HG03442 (cell line): ENCODE measurements at regions not wholly inside any gene's neighbourhood (a gene's known extent, or its start where the extent isn't known, plus 50 kb on each side); places are given as distances from the start of the nearest gene placed in this dataset.

ENCODE experiments used
- ATAC-seq: cut with Tn5 transposase; IDR thresholded peaks from one replicate; pipeline ENCODE4 v1.9.1; 2021; ENCODE audit warnings: mild to moderate bottlenecking, moderate library complexity; ENCODE audit not compliant: unreplicated experiment

GRCh38 chr2:190783513-190784263 is 96.9 kb upstream of the GLS start:
- no peak for ATAC-seq

GRCh38 chr2:190785334-190785733 is 95.3 kb upstream of the GLS start:
- no peak for ATAC-seq

GRCh38 chr2:190786404-190787166 is 94.0 kb upstream of the GLS start:
- ATAC-seq: no peak

GRCh38 chr2:190787743-190788235 is 92.8 kb upstream of the GLS start:
- no peak for ATAC-seq

DNA sequence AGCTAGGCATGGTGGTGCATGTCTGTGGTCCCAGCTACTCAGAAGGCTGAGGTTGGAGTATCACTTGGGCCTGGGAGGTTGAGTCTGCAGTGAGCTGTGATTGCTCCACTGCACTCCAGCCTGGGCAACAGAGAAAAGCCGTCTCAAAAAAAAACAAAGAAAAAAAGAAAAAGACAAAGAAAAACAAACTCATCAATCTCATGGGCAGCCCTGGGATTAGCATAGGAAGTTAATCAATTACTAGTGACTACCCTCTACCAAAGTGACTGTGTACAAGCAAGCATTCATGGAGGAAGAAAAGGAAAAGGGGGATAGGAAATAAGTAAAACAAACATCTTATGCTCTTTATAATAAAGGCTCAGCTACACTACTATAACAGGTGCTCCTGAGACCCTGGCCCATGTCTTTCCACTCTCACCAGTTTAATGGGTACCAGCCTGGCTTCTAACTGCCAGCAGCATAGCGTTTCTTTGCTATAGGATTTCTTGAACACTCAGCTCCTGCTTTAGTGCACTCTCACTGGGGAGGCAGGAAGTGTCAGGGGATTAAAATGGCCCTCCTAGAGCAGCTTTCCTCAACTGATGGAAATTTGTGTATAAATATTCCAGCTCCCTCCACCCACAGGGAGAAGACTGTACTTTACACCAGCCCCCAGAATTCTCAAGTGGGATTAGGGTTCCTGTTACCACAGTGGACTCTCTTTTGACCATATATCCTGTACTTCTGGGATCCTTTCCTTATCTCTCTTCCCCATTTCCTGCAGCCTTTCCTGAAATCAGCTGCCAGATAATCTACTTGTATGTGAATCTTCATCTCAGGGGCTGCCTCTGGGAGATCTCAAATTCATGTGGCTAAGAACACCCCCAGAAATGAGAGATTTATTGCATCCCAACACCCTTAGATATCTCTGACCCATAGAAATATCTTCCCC is 91.3 kb upstream of the GLS start:
- ATAC-seq: no peak

GRCh38 chr2:190791347-190791975 is 89.2 kb upstream of the GLS start:
- no peak for ATAC-seq

DNA sequence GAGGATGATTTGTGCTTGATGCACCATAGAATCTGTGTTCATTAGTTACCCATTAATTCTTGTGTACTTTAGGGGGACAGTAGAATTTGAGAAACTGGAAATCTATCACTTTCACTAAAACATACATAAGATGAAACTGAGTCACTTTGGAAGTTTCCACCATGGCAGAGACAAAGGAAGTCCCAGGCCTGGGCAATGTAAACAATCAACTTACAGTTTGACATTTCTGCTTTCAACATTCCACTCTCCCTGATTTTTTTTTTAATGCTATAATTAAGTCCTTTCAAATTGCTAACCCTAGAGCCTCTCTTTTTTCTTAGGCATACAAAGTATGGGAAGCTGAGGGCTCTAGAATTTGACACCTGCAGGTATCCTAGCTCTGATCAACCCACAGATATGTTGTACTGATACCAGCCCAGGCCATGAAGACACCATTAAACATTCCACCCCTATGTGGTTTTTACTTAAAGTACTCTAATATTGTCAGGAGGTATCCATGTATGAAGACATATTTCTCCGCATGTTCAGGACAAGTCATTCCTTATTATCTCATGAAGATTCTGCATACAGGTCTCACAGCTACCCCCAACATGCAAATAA is 88.5 kb upstream of the GLS start:
- ATAC-seq: no peak

DNA sequence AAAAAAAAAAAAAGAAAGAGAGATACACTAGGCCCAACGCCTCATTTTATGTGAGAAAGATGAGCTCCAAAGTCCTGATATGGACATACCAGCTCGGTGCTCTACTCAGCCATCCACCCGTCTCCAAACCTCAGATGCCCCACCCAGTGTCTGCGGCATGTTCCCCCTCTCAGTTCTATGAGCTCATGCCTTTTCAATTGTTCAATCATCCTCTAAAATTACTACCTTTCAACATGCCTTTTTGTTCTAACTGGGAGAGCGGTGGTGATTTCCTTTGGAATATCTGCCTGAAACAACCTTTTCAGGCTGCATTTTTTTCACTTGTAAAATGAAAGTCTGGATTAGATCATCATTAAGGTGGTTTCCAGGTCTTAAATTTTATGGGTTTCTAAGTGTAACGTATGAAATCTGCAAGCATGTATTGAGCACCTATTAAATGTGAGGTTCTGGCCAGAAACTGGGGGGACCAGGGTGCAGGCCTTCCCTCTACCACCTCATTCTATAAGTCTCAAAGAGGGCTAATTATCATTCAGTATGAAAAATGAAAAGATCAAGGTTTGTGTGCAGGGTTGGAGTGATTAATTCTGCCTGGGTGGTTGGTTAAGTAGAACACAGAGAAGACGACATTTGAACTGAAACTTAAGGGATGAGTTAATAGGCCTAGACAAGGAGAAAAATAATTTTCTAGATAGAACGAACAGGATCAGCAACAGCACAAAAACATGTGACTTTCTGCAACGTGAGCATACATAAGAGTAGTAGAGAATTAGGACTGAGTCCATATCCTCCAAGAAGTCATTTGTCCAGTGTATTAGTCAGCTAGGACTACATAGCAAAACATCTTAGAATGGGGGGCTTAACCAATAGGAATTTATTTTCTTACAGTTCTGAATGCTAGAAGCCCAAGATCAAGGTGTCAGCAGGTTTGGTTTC is 87.4 kb upstream of the GLS start:
- no peak for ATAC-seq

- ATAC-seq: no peak
Observed at GRCh38 chr2:190794377-190794776, 86.2 kb upstream of the GLS start.

DNA sequence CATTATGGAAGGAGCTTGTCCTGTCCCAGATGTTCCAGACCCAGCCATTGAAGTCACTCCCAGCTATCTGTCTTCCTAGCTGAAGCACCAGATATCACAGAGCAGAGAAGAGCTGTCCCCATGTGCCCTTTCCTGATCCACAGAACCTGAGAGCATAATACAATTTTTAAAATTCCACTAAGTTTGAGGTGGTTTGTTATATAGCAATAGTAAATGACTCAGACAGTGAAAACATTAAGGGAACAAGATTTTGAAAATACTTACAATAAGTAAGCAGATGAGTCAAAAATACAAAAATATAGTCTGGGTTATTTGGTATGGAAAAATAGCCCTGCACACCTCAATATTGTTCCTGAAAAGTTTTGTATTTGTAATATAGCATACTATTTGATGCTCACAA is 85.8 kb upstream of the GLS start:
- no peak for ATAC-seq

- ATAC-seq: no peak
Observed at GRCh38 chr2:190795686-190796085, 84.9 kb upstream of the GLS start.

DNA sequence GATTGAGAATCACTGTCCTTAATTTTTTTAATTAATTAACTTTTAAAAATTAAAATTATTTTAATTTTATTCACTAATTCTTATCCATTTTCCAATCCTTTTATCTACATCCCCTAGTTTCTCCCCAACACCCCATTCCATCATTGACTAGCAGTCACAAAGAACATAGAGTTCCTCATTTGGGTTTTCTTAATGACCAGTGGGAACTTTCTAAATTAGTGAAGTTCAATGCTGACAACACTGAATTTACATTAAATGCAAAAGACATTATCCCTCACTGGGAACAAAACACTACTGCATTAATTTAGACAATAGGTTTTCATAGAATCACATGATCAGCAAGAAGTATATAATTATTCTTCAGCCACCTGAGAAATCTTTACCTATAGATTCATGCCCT is 80.6 kb upstream of the GLS start:
- ATAC-seq: no peak

- ATAC-seq: no peak
Observed at GRCh38 chr2:190800528-190800927, 80.1 kb upstream of the GLS start.

DNA sequence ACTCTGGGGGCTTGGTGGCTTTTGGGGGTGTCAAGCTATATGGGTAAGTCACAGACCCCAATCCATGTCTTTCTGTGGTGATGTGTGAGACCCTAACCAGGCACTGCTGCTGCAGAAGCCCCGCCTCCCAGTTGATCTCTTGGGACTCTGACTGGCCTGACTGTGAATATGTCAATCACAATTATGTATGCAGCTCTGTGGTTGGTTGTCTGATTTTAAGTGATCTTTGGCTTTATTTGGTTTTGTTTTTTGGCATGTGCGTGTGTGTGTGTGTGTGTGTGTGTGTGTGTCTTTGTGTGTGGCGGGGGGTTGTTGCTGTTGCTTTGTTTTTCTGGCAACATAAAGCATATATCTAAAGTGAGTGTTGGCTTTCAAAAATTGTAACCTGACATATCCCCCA is 78.5 kb upstream of the GLS start:
- ATAC-seq: no peak

GRCh38 chr2:190802626-190803209 is 77.9 kb upstream of the GLS start:
- ATAC-seq: no peak

DNA sequence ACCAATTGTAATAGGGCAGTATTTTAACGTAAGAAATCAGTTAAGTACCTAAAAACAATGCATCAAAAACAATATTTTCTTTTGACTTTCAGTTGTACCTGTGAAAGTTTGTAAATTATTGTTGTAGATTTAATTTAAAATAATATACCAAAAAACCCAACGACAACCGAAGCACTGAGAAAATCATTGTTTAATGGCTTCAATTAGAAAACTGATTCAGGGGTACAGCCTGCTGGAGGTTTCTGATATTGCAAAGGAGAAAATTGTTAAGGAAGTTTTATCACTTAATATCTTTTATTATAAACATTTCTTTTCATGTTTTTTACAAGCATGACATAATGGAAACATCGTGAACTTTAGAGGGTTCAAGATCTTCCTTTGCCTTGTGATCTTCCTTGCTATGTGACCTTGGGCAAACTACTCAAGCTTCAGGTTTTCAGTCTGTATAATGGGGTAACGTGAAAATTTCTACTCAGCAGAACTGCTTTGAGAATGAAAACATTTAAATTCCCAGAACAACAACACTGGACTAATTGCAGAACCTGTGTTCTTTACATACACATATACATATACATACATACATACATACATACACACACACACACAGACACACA is 76.3 kb upstream of the GLS start:
- no peak for ATAC-seq

- no peak for ATAC-seq
Observed at GRCh38 chr2:190805126-190805525, 75.5 kb upstream of the GLS start.

GRCh38 chr2:190805843-190806242 is 74.8 kb upstream of the GLS start:
- ATAC-seq: no peak
